ENCODE measurements at regions not wholly inside any gene's neighbourhood (a gene's known extent, or its start where the extent isn't known, plus 50 kb on each side); places are given as distances from the start of the nearest gene placed in this dataset.
"Not testable (repeated sequence)": the region's sequence is repeated elsewhere in the genome, so short reads cannot be mapped to it uniquely, and the experiment has no call there.

GRCh38 chr1:232704694-232705680, 75.1 kb upstream of the SIPA1L2 start:
- Mint-ChIP-seq H3K9me3 (peaks cover 3% of the 10 kb centered on the region), H3K4me1 (no peaks in the 10 kb centered on the region), H3K4me3 (no peak overlapping the region), H3K27ac (no peak overlapping the region), H3K36me3 (no peaks in the 10 kb centered on the region), H3K27me3 (no peaks in the 10 kb centered on the region)
- no peak for ATAC-seq

- Mint-ChIP-seq H3K27ac (no peak overlapping the region), H3K27me3 (no peaks in the 10 kb centered on the region), H3K4me1 (no peaks in the 10 kb centered on the region), H3K36me3 (no peaks in the 10 kb centered on the region), H3K9me3 (peaks cover 3% of the 10 kb centered on the region), H3K4me3 (no peak overlapping the region)
- no peak for ATAC-seq
These were observed 76.1 kb upstream of the SIPA1L2 start for GRCh38 chr1:232705815-232706575.

- H3K36me3 Mint-ChIP-seq, result no peaks in the 10 kb centered on the region
- no peak for ATAC-seq
- H3K27me3 Mint-ChIP-seq, result no peaks in the 10 kb centered on the region
- H3K27ac Mint-ChIP-seq, result no peak overlapping the region
- H3K4me1 Mint-ChIP-seq, result no peaks in the 10 kb centered on the region
- peaks cover 3% of the 10 kb centered on the region for H3K9me3 Mint-ChIP-seq
- H3K4me3 Mint-ChIP-seq, result no peak overlapping the region
These were observed 77.2 kb upstream of the SIPA1L2 start for GRCh38 chr1:232707142-232707541.

- no peak overlapping the region for H3K4me3 Mint-ChIP-seq
- no peak overlapping the region for H3K27ac Mint-ChIP-seq
These were observed 79.5 kb upstream of the SIPA1L2 start for GRCh38 chr1:232709386-232709785.

DNA sequence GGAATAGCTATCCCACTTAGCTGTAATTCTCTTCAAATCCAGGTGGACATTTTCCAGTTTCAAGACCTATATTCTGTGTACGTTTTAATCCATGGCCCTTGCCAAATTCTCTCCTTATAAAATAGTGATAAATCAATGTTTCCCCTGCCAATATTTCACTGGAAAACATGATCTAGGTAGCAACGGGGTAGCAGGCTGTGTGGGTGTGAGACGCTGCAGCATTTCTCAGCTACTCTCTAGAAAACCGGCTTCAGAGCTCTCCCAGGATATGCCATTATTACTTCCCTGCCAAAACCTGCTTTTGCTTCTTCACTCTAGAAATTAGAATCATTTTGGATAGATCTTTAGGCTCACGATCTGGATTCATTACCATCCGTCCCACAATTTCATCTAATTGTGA, 82.1 kb upstream of the SIPA1L2 start:
- Mint-ChIP-seq H3K36me3 (no peaks in the 10 kb centered on the region), H3K9me3 (peaks cover 8% of the 10 kb centered on the region), H3K27ac (no peak overlapping the region), H3K27me3 (no peaks in the 10 kb centered on the region), H3K4me1 (no peaks in the 10 kb centered on the region), H3K4me3 (no peak overlapping the region)
- no peak for ATAC-seq

More at GRCh38 chr1:232709386-232709785, 79.5 kb upstream of the SIPA1L2 start:
- Mint-ChIP-seq H3K36me3 (no peaks in the 10 kb centered on the region), H3K4me1 (no peaks in the 10 kb centered on the region), H3K27me3 (no peaks in the 10 kb centered on the region), H3K9me3 (peaks cover 6% of the 10 kb centered on the region)
- no peak for ATAC-seq

GRCh38 chr1:232713785-232714184, 83.9 kb upstream of the SIPA1L2 start:
- Mint-ChIP-seq H3K4me1 (no peaks in the 10 kb centered on the region), H3K27ac (no peak overlapping the region), H3K9me3 (peaks cover 18% of the 10 kb centered on the region), H3K4me3 (no peak overlapping the region), H3K36me3 (no peaks in the 10 kb centered on the region), H3K27me3 (no peaks in the 10 kb centered on the region)
- ATAC-seq, result no peak

DNA sequence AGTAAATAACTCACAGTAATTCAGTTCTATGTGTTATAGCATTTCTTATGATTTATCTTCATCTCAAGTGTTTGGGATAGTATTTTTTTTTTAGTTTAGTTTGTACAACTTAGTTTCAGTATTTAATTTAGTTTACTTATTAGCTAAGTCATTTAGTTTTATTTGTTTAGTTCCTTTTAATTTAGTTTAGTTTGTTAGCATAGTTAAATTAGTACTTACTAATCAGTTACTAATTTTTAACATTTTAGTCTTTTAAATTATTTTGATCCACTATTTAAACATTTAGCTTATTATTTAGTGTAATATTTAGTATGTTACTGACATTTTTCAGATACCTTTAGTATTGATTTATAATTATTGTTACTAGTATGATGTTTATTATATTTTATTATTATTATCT, 85.2 kb upstream of the SIPA1L2 start:
- no peak overlapping the region for H3K4me3 Mint-ChIP-seq
- no peak for ATAC-seq
- H3K4me1 Mint-ChIP-seq, result no peaks in the 10 kb centered on the region
- no peaks in the 10 kb centered on the region for H3K36me3 Mint-ChIP-seq
- no peaks in the 10 kb centered on the region for H3K27me3 Mint-ChIP-seq
- H3K9me3 Mint-ChIP-seq, result peaks cover 20% of the 10 kb centered on the region
- H3K27ac Mint-ChIP-seq, result no peak overlapping the region

- H3K27ac Mint-ChIP-seq, ATAC-seq, H3K27me3 Mint-ChIP-seq, H3K4me3 Mint-ChIP-seq, H3K4me1 Mint-ChIP-seq, H3K36me3 Mint-ChIP-seq: not testable (repeated sequence)
- H3K9me3 Mint-ChIP-seq, result peaks cover 19% of the 10 kb centered on the region
These were observed 87.3 kb upstream of the MAP10 start for GRCh38 chr1:232717911-232718310.

DNA sequence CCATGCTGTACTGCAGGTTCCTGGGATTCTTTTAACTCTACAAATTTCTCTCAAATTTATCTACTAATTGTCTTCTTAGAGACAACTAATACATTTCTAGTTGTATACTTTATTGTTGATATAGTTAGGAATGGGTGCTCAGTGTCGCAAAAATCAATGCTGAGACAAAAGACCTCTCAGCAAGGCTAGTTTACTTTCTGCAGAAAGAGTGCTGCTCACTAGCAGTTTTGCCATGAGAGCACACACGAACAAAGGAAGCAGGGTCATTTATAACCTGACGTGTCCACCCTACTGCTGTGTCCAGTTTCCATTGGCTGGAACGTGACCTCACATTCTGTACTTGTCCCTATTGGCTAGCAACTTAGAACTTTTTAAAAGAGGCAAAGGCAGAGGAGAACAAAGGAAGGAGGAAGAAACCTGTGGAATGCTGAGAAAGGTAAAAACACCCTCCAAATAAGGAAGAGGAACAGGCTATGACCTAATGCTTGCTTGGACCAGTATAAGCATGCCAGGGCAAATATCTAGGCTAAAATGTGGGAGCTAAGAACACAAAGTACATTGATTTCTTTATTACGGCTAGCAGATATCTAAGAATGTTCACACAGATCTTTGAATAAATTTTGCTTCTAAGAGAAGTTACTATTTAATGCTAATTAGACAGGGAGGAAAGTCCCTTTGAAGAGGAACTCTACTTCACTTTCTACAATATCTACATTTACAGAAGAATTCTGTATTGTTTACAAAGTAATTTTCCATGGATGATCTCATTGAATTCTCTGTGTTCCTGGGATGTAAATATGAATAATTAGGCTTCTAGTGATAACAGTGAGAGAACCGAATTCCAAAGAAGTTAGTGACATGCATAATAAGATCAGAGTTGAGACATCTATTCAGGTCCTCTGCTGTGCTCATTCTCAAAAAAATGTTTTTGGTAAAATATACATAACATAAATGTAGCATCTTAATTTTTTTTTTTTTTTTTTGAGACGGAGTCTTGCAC, 86.0 kb upstream of the MAP10 start:
- Mint-ChIP-seq H3K4me3 (no peak overlapping the region), H3K36me3 (no peaks in the 10 kb centered on the region), H3K9me3 (peaks cover 16% of the 10 kb centered on the region), H3K4me1 (no peaks in the 10 kb centered on the region), H3K27me3 (peaks cover 7% of the 10 kb centered on the region), H3K27ac (no peak overlapping the region)
- no peak for ATAC-seq

DNA sequence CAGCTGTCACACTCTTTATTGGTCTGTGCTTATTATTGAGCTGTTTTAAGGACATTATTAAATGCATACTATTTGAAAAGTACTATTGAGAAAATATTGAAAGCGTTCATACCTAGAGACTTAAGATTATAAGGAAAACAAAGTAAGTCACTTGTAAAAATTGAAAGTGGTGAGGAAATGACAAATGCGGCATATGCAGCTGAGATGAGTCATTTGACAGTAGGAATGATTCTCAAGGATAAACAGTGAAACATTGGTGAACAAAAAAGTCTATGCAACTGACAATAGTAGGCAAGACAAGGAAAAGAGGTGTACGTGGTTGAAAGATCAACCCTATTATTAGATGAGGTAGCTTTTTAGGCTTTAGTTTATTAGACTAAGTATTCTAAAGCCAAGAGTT, 82.6 kb upstream of the MAP10 start:
- Mint-ChIP-seq H3K4me1 (no peaks in the 10 kb centered on the region), H3K27me3 (peaks cover 11% of the 10 kb centered on the region), H3K9me3 (peaks cover 8% of the 10 kb centered on the region), H3K4me3 (no peak overlapping the region), H3K27ac (no peak overlapping the region), H3K36me3 (no peaks in the 10 kb centered on the region)
- ATAC-seq, result no peak

DNA sequence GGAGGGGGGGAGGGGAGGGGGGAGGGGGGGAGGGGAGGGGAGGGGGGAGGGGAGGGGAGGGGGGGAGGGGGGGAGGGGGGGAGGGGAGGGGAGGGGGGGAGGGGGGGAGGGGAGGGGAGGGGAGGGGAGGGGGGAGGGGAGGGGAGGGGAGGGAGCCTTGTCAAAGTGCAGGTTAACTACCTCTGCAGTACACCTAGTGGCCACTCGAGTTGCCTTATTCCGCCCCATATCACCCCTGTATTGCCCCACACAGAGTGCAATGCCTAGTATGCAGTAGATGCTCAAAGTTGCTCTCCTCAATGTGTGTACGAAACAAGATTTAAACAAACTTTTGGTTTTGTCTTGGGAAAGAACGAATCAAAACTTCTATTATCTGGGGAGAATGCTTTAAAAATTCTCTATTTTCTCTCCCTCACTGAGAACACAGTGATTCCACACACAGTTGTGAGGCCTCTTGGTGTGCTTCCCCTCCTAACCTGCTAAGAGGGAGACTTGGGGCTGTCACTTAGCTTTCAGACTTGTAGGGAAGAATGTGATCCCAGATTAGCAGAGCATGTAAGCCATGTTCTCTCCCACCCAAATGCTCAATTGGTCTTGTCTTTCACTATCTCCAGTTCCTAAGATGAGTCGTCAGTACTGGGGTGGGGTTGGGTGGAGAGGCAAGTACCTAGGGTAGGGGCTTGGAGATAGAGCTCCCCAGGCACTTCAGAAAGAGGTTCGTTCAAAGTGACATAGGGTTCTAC, 79.7 kb upstream of the MAP10 start:
- no peaks in the 10 kb centered on the region for H3K36me3 Mint-ChIP-seq
- no peak overlapping the region for H3K27ac Mint-ChIP-seq
- no peak overlapping the region for H3K4me3 Mint-ChIP-seq
- peaks cover 18% of the 10 kb centered on the region for H3K27me3 Mint-ChIP-seq
- no peaks in the 10 kb centered on the region for H3K4me1 Mint-ChIP-seq
- ATAC-seq, result peak; percentile 24
- peaks cover 2% of the 10 kb centered on the region for H3K9me3 Mint-ChIP-seq

- H3K4me3 Mint-ChIP-seq, result no peak overlapping the region
These were observed 79.0 kb upstream of the MAP10 start for GRCh38 chr1:232726048-232726779.

GRCh38 chr1:232728507-232729263, 76.5 kb upstream of the MAP10 start:
- H3K4me1 Mint-ChIP-seq, result no peaks in the 10 kb centered on the region
- H3K4me3 Mint-ChIP-seq, result no peak overlapping the region
- H3K36me3 Mint-ChIP-seq, result no peaks in the 10 kb centered on the region
- peaks cover 11% of the 10 kb centered on the region for H3K27me3 Mint-ChIP-seq
- peaks cover 2% of the 10 kb centered on the region for H3K9me3 Mint-ChIP-seq
- no peak for ATAC-seq
- no peak overlapping the region for H3K27ac Mint-ChIP-seq

More at GRCh38 chr1:232726048-232726779, 79.0 kb upstream of the MAP10 start:
- Mint-ChIP-seq H3K36me3 (no peaks in the 10 kb centered on the region), H3K27ac (no peak overlapping the region), H3K4me1 (no peaks in the 10 kb centered on the region), H3K9me3 (peaks cover 2% of the 10 kb centered on the region), H3K27me3 (peaks cover 14% of the 10 kb centered on the region)
- peak; percentile 22 for ATAC-seq

Measured in stimulated activated memory B cell treated with anti-CD40 and anti-IgM and Interleukin-4, amounts not matched to agents 10 μg/mL and 1 μg/mL and 100 μg/mL, for 72 hours (primary cell).